T-helper 2 cell treated with Interferon-gamma antibody and Interleukin-4, amounts not matched to agents 100 ng/mL and 5 ng/mL, for 36 hours (primary cell): ENCODE measurements at regions not wholly inside any gene's neighbourhood (a gene's known extent, or its start where the extent isn't known, plus 50 kb on each side); places are given as distances from the start of the nearest gene placed in this dataset.
"Not testable (repeated sequence)": the region's sequence is repeated elsewhere in the genome, so short reads cannot be mapped to it uniquely, and the experiment has no call there.

Experiments used
- intact Hi-C: fragments of 100-400 bp; cut with micrococcal nuclease; formaldehyde crosslinking; loops from one replicate; pipeline ENCODE4 v1.15.1; 2023

DNA sequence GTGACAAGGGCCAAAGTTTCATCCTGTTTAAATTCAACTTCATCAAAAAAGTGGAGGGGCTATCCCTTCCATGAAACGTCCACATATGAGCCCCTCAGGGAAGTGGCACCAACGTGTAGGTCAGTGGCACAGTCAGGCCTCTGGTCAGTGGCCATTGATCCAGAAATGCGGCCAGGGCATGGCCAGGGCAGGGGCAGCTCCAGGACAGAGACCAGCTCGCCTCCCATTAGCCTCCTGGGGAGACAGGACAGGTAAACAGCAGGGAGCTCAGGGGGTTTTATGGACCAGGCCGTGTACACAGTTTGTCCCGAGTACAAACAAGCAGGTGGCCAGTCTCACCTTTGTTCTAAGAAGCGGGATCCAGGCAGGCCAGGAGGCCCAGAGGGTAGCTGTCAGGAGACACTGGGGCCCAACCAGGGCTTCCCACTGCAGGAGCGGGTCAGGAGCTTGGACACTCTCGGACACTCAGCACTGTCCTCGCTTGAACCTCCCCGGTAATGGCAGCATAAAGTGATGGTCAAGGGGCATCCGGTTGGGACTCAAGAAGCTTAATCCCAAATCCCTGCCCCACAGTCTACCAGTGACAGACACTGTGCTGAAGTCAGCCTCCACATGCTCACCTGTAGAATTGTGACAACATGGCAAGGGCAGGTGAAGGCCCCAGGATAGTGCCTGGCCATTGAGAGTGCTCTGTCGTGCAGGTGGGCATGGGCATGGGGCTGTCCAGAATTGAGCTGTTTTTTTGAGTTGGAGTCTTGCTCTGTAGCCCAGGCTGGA, 144.1 kb upstream of the ERRFI1 start:
- intact Hi-C loops = no loop called here

DNA sequence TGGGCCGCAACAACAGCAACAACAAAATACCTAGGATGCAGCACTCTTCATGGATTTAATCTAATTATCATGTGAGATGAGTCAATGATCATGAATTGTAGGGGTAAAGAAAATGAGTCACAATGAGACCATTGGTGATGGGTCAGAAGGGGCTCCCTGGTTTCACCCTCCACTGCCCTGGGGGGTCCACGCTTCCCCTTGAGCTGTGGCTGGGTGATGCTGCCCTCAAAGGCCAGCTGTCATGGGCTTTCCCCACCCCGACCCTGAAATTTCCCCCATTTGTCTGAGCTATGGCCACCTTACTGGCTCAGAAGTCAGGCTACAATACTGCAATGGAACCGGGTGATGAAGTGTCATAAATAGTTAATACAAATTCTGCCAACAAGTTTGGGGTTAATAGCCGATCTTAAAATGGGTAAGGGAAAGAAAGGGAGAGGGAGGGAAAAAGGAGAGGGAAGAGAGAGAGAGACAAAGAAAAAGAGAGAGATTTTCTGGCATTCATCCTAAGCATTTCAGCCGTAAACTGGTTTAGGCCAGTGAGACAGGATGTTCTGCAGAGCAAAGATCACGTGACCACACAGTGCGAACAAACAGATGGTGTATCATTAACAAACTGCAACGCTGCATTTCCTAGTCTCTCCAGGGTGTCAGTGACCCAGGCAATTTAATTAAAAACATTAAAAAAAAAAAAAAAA, 143.4 kb upstream of the ERRFI1 start:
- intact Hi-C loops = loop anchor here (2.0 kb wide), 2 partner anchors 13 to 17 kb away; no protein-coding TSS in a partner anchor

DNA sequence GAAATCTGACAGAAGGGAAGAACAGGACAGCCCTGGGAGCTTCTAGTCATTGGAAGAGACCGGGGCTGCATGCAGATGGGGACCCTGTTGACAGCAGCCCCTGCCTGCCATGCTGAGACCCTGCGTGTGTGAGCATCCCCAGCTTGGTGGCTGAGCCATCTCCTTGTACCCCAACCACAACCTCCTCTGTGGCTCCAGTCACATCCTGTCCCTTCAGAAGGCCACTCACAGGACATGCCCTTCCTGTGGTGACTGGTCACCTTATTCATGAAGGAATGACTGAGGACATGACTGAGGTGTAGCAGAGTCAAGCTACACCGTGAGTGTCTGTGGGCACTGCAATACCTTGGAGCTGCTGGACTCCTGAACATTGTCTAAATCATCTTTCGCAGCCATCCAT, 141.8 kb upstream of the ERRFI1 start:
- intact Hi-C loops = loop anchor here (2.0 kb wide), 2 partner anchors 15 kb away; no protein-coding TSS in a partner anchor

DNA sequence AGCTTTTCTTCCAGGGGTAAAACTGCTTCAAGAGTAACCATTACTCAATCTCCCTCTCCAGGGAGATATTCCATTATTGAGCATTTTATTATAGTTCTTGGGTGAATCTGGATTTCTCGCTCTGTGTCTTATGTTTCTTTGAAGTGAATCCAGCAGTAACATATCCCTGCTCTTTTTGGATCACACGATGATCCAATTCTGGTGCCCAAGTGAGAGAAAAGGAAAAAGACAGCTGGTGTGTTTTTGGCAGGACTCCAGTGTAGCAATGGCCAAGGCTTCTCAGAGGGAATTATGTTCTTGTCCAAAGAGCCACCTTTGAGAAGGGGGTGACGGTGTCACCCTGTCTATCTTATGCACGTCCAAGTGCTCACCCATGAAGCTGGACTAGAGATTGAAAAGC, 140.3 kb upstream of the ERRFI1 start:
- intact Hi-C loops = no loop called here

DNA sequence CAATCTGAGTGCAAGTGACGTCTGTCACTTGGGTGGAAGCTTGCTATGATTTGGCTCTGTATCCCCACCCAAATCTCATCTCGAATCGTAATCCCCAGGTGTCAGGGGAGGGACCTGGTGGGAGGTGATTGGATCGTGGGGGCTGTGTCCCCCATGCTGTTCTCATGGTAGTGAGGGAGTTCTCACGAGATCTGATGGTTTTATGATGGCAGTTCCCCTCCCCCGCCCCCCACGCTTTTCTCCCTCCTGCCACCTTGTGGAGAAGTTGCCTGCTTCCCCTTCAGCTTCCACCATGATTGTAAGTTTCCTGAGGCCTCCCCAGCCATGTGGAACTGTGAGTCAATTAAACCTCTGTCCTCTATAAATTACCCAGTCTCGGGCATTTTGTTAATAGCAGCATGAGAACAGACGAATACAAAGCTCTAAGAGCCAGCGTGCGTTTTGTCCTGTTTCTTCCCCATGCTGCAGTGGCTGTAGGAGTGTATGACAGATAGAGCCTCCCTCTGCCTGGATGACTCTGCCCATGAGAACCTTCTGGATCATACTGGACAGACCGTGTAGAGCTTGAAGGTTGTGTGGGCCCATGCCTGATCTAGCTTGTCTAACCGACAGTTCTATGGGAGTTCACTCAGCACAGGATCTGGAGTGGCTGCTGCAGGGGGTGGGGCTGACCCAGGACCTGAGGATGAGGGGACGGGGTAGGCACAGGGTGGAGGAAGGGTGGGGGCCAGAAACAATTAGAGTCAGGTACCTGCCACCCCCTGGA, 139.7 kb upstream of the ERRFI1 start:
- intact Hi-C loops = no loop called here

DNA sequence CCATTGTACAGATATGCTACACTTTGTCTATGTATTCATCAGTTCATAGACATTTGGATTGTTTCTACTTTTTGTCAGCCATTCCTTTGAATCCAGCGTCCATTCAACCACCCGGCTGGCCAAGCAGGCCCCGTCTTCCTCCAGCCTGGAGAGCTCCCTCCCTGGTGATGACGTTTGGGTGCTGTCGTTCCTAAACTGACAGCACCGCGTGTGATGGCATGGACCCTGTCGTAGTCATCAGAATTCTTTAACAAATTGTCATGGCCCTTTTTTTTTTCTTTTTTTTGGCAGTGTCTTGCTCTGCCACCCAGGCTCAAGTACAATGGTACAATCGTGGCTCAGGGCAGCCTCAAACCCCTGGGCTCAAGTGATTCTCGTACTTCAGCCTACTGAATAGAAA, 138.6 kb upstream of the ERRFI1 start:
- intact Hi-C loops = no loop called here

DNA sequence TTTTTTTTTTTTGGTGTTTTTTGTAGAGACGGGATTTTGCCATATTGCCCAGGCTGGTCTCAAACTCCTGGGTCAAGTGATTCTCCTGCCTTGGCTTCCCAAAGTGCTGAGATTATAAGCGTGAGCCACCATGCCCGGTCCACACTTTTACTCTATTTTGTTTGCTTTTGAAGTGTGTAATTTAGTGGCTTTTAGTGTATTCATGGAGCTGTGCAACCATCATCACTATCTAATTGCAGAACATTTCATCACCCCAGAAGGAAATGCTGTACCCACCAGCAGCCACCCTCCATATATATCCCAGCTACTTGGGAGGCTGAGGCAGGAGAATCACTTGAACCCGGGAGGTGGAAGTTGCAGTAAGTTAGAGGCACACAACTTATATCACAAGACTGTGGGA, 136.9 kb upstream of the ERRFI1 start:
- intact Hi-C loops = no loop called here

DNA sequence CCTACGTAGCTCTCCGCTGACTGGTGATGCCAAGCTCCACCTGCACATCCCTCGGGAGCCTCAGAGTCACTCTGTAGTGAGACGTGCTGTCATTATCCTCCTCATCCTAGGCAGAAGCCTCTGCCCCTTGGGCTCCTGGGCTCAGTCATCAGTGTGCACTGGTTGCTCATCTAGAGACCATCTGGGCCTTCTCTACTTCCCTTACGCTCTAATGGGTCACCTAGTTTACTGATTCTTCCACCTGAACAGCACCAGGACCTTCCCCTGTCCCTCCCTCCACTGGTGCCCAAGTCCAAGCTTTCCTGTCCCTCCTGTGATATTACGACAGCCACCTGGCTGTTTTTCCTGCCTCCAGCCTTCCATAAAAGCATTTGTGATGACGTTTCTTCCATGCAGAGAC, 136.1 kb upstream of the ERRFI1 start:
- intact Hi-C loops = no loop called here

DNA sequence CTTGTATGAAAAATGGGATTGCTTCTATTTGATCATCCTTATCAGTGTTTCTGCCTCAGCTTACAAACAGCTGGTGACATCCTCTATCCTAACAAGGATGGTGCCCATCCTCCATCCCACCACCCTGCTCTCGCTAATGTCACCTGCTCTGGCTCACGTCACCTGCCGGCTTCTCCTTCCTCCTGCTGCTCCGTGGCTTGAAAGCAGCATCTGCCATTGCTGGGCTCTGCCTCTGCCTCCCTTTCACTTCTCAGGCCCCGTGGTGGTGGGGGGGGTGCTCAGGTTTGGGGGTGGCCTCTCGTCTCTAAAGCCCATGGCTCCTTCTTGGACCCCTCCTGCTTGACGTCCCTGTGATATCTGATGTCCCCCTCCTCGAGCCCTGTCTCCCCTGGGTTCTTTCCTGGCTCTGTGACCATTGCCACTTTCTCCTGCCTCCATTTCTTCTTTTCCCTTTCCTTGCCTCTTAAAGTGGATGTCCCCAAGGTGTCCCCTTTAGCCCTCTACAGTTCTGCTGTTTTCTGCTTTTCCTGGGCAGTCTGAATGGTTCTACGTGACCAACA, 135.5 kb upstream of the ERRFI1 start:
- intact Hi-C loops = no loop called here

DNA sequence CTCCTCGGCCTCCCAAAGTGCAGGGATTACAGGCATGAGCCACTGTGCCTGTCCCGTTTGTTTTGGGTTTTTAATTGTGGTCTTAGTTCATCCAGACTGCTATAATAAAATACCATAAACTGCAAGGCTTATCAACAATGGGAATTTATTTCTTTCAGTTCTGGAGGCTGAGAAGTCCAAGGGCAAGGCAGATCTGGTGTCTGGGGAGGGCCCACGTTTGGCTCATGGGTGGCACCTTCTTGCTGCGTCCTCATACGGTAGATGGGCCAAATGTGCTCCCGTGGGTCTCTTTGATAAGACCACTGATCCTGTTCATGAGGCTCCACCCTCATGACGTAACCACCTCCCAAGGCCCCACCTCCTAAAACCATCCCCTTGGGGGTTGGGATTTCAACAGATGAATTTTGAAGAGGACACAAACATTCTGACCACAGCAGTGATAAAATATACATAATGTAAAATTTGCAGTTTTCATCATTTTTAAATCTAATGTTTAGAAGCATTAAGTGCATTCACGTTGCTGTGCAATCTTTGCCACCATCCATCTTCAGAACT, 133.4 kb upstream of the ERRFI1 start:
- intact Hi-C loops = no loop called here

DNA sequence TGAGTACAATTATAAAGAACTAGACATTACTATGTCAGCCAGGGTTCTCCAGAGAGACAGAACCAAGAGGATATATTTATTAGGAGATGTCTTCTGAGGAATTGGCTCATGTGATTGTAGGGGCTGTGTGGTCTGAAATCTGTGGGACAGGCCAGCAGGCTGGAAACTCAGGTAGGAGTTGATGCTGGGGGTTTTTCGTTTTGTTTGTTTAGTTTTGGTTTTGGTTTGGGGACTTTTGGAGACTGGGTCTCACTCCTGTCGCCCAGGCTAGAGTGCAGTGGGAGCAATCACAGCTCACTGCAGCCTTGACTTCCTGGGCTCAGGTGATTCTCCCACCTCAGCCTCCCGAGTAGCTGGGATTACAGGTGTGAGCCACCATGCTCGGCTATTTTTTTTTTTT, 132.9 kb upstream of the ERRFI1 start:
- intact Hi-C loops = no loop called here

DNA sequence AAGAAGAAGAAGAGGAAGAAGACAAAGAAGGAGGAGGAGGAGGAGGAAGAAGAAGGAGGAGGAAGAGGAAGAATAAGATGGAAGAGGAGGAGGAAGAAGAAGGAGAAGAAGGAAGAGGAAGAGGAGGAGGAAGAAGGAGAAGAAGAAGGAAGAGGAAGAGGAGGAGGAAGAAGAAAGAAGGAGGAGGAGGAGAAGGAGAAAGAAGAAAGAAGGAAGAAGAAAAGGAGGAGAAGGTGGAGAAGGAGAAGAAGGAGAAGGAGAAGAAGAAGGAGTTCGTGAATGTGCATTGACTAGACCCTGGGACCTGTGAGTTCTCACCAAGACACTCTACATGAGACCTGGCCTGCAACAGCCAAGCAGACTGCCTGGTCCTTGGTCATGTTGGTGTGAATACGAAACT, 131.7 kb upstream of the ERRFI1 start:
- intact Hi-C loops = no loop called here

DNA sequence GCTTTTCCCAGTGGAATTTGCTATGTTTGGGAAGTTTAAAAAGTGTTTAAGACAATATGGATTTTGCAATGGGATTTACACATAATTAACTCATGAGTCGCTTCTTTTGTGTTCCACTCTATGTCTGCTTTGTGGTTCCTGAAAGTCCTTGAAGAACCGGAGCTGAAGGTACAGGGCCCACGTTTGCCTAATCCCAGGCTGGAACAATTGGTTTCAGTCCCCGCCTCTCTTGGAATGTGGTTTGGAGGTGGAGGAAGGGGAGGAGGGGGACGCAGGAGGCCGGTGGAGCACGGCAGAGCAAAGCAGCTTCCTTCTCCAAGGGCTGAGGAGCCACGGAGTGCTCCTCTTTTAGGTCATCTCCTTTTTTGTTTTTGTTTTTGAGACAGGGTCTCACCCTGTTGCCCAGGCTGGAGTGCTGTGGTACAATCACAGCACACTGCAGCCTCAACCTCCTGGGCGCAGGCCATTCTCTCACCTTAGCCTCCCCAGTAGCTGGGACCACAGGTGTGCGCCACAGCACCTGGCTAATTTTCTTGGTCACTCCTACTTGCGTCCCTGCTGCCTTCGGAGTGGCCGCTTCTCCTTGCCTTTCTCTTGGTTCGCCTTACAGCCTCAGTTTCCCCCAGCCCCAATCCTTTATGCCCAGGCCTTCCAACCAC, 129.5 kb upstream of the ERRFI1 start:
- intact Hi-C loops = no loop called here

DNA sequence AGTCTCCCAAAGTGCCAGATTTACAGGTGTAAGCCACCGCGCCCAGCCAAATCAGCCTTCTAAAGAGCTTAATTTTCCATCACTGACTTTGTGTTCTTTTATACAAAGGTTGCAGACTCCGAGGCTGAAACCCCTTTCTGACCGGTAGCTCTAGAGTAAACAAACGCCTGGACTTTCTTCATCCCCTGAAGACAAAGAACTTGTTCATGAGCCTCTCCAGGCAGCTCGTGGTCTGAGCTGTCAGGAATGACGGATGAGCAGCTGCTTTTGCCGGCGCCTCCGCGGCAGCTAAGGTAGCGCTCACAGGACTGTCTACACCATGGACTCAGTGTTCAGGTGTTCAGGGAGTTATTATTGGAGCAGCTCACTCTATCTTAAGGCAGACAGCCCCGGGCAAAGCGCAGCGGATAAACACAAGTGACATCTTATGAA, 128.5 kb upstream of the ERRFI1 start:
- intact Hi-C loops = no loop called here

DNA sequence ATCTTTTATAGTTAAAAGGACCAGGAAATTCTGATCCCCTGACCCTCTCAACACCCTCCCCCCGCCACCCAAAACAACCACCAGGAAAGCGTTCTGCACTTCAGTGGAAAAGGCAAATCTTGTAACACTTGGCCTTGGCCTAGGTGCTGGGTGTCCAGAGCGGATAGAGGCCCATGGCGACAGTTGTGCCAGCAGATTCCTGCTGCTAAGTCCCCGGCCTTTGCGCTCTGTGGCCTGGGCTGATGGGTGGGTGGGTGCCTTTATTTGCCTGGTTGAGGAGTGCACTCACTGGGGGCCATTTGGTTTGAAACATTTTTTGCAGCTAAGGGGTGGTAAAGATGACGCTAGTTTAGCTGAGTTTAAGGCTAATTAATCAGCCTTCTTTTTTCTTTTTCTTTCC, 127.9 kb upstream of the ERRFI1 start:
- intact Hi-C loops = loop anchor here (1.0 to 2.0 kb wide), 2 partner anchors 15 to 28 kb away; no protein-coding TSS in a partner anchor

DNA sequence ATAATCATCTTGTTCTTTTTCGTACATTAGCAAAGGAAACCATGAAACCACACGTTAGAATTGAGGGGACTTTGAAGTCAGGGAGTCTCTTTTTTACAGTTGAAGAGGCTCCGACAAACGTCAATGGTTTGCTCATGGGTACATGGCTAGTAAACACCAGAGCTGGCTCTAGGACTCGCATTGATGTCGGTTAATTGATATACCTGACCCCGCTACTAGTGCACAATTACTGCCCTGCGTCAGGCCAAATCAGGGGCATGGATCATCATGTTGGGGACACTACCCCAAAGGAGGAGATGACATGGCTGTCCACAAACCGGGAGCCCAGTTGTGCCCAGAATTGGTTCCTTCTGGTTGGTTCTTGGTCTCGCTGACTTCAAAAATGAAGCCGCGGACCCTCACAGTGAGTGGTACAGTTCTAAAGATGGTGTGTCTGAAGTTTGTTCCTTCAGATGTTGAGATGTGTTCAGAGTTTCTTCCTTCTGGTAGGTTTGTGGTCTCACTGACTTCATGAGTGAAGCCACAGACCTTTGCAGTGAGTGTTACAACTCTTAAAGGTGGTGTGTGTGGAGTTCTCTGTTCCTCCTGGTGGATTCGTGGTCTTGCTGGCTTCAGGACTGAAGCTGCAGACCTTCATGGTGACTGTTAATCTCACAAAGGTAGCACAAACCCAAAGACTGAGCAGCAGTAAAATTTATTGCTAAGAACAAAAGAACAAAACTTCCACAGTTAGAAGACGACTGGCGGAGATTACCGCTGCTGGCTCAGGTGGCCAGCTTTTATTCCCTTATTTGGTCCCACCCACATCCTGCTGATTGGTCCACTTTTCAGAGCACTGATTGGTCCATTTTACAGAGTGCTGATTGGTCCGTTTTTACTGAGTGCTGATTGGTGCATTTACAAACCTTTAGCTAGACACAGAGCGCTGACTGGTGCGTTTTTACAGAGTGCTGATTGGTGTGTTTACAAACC, 126.9 kb upstream of the ERRFI1 start:
- intact Hi-C loops = loop anchor here (1.0 to 2.0 kb wide), 3 partner anchors 16 to 56 kb away; no protein-coding TSS in a partner anchor

DNA sequence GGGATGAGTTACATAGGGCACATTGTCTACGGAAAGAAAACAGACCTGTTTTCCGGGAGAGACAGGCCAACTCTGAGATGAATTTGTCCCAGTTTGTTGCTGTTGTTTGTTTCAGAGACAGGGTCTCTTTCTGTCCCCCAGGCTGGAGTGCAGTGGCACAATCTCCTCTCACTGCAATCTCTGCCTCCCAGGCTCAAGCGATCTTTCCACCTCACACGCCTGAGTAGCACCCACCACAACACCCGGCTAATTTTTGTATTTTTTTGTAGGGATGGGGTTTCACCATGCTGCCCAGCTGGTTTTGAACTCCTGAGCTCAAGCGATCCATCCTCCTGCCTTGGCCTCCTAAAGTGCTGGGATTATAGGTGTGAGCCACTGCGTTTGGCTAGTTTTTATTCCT, 125.5 kb upstream of the ERRFI1 start:
- intact Hi-C loops = loop anchor here (1.0 to 2.0 kb wide), 2 partner anchors 17 to 54 kb away; no protein-coding TSS in a partner anchor

DNA sequence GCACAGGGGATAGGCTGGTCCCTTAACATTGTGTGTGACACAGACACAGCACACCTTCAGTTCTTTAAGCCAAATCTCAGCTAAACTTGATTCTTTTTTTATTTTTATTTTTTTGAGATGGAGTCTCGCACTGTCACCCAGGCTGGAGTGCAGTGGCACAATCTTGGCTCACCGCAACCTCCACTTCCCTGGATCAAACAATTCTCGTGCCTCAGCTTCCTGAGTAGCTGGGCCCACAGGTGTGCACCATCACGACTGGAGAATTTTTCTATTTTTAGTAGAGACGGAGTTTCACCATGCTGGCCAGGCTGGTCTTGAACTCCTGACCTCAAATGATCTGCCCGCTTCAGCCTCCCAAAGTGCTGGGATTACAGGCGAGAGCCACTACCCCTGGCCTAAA, 123.6 kb upstream of the ERRFI1 start:
- intact Hi-C loops = not testable (repeated sequence)

DNA sequence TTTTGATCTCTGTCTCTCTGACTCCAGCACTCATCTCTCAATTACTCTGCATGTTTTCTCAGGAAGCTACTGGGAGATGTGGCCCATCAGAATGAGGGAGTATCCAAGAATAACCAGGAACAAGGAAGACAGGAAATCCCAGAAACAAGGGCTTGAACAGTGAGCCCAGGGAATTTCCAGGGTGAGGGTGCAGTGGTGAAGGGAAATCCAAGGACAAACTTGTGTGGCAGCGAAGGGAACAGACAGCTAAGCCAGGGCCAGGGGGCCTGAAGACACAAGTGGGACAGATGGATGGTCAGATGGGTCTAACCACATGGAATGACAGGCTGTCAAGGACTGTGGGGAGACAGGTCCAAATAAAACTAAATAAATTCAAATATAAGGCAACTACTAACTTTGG, 121.8 kb upstream of the ERRFI1 start:
- intact Hi-C loops = no loop called here
